ENCODE measurements at regions not wholly inside any gene's neighbourhood (a gene's known extent, or its start where the extent isn't known, plus 50 kb on each side); places are given as distances from the start of the nearest gene placed in this dataset.

DNA sequence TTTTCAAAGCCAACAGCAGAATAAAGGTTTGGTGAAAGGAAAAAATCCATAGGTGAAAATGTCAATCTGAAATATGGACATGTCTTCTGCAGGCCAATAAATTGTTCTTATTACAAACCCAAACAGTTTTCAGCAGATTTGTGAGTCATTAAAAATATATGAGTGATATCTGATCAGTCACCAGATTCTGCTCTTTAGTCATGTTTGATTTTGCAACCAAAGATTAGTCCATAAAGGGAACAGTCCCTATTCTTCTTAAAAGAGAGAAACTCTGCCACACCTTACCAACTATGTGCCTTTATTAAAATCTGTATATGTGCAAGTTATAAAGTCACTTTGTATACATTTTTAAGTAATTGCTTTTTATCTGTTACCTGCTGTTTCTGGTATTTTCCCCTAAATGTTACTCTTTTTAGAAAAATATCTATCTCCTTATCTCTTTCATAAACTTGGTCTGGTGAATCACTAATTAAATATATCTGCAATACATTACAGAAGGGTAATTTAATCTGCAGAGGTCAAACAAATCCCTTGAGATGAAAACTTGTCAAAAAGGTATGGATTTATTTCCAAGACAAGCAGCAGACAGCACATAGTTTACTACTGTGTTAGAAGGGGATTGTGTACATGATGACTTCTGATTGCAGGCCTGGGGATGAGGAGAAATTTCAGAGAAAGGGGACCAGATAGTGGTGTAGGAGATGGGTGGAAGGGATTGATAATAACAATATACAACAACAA lies 322.9 kb upstream of the NWD2 start:
- Histone ChIP-seq H3K27me3 (ENCODE audit: control insufficient read depth, low read length) (no peaks in the 10 kb centered on the region), H3K4me2 (ENCODE audit: low read length) (no peak overlapping the region), H3K36me3 (ENCODE audit: control insufficient read depth, low read length) (no peaks in the 10 kb centered on the region), H3K27ac (ENCODE audit: low read depth, low read length) (no peak overlapping the region), H3K4me3 (ENCODE audit: low read length) (no peak overlapping the region), H3K4me1 (ENCODE audit: control insufficient read depth, low read length) (no peaks in the 10 kb centered on the region), H3K79me2 (ENCODE audit: control insufficient read depth, low read length) (no peaks in the 10 kb centered on the region), H4K20me1 (ENCODE audit: control insufficient read depth, insufficient read depth, low read depth, low read length) (no peaks in the 10 kb centered on the region), H3F3A (ENCODE audit: control insufficient read depth, insufficient read depth) (no peaks in the 10 kb centered on the region), H3K9me3 (ENCODE audit: control insufficient read depth, insufficient read depth, low read length) (no peaks in the 10 kb centered on the region), H3K9me2 (replicated peaks; ENCODE audit: control insufficient read depth, low read length) (no peaks in the 10 kb centered on the region)
- TF ChIP-seq EZH2phosphoT487 (IDR thresholded peaks at IDR 0.05; ENCODE audit: borderline replicate concordance, low read length): no peak
- TF ChIP-seq, protein P1, sequence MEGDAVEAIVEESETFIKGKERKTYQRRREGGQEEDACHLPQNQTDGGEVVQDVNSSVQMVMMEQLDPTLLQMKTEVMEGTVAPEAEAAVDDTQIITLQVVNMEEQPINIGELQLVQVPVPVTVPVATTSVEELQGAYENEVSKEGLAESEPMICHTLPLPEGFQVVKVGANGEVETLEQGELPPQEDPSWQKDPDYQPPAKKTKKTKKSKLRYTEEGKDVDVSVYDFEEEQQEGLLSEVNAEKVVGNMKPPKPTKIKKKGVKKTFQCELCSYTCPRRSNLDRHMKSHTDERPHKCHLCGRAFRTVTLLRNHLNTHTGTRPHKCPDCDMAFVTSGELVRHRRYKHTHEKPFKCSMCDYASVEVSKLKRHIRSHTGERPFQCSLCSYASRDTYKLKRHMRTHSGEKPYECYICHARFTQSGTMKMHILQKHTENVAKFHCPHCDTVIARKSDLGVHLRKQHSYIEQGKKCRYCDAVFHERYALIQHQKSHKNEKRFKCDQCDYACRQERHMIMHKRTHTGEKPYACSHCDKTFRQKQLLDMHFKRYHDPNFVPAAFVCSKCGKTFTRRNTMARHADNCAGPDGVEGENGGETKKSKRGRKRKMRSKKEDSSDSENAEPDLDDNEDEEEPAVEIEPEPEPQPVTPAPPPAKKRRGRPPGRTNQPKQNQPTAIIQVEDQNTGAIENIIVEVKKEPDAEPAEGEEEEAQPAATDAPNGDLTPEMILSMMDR (IDR thresholded peaks at IDR 0.05; ENCODE audit: low read depth, low read length, poor library complexity, severe bottlenecking): no peak

DNA sequence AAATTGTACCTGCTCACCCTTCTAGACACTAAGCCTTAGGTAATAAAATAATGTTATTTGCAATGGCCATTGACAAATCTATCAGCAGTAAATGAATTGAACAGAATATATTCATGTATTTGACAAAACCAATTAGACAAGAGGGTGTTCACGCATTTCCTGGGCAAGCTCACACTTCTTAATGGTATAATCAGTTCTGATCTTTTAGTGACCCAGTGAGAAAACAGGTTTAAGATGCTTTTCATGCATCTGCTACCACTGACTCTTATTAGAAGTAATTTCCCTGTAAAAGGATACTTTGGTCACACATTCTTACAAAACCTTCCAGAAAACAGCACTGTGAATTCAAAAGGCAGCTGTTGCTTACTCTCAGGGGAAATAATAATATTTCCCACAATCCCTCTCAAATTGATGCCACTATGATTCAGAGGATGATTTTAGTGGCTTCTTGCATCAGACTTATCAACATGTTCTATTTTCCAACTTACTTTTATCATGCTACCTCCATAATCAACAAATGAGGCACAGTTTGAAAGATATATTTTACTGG lies 313.9 kb upstream of the NWD2 start:
- Histone ChIP-seq H3K4me3 (ENCODE audit: low read length) (no peak overlapping the region), H3K79me2 (ENCODE audit: control insufficient read depth, low read length) (no peaks in the 10 kb centered on the region), H4K20me1 (ENCODE audit: control insufficient read depth, insufficient read depth, low read depth, low read length) (no peaks in the 10 kb centered on the region), H3K4me2 (ENCODE audit: low read length) (no peak overlapping the region), H3K27me3 (ENCODE audit: control insufficient read depth, low read length) (no peaks in the 10 kb centered on the region), H3K9me2 (replicated peaks; ENCODE audit: control insufficient read depth, low read length) (no peaks in the 10 kb centered on the region), H3K9me3 (ENCODE audit: control insufficient read depth, insufficient read depth, low read length) (no peaks in the 10 kb centered on the region; the same call in 1 of the 2 replicates), H3F3A (ENCODE audit: control insufficient read depth, insufficient read depth) (no peaks in the 10 kb centered on the region), H3K4me1 (ENCODE audit: control insufficient read depth, low read length) (no peaks in the 10 kb centered on the region), H3K36me3 (ENCODE audit: control insufficient read depth, low read length) (no peaks in the 10 kb centered on the region), H3K27ac (ENCODE audit: low read depth, low read length) (no peak overlapping the region)
- TF ChIP-seq, protein P1 (IDR thresholded peaks at IDR 0.05; ENCODE audit: low read depth, low read length, poor library complexity, severe bottlenecking): no peak

DNA sequence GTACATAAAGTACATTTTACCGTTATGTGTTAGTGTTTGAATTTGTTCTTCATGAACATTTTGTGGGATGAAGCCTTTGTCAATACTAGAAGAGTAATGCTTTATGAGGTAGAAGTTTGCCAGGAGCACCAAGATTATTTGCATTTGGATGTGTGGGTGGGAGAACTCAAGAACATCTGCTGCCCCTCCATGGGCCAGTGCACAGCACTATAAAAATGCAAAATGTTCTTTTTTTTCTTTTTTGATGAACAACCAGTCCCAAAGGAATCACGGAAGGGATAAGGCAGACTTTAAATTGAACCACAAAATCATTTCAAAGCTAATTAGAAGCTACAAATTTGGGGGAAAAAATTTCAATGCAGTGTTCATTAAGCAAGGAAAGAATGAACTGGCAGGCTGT lies 300.3 kb upstream of the NWD2 start:
- Histone ChIP-seq H3K4me3 (ENCODE audit: low read length) (no peak overlapping the region), H3K27me3 (ENCODE audit: control insufficient read depth, low read length) (no peaks in the 10 kb centered on the region), H3K36me3 (ENCODE audit: control insufficient read depth, low read length) (no peaks in the 10 kb centered on the region), H3K4me1 (ENCODE audit: control insufficient read depth, low read length) (no peaks in the 10 kb centered on the region), H3K9me3 (ENCODE audit: control insufficient read depth, insufficient read depth, low read length) (no peaks in the 10 kb centered on the region), H3K79me2 (ENCODE audit: control insufficient read depth, low read length) (no peaks in the 10 kb centered on the region), H4K20me1 (ENCODE audit: control insufficient read depth, insufficient read depth, low read depth, low read length) (no peaks in the 10 kb centered on the region), H3K9me2 (replicated peaks; ENCODE audit: control insufficient read depth, low read length) (no peaks in the 10 kb centered on the region), H3F3A (ENCODE audit: control insufficient read depth, insufficient read depth) (no peaks in the 10 kb centered on the region), H3K4me2 (ENCODE audit: low read length) (no peak overlapping the region), H3K27ac (ENCODE audit: low read depth, low read length) (no peak overlapping the region)
- TF ChIP-seq, protein P1 (IDR thresholded peaks at IDR 0.05; ENCODE audit: low read depth, low read length, poor library complexity, severe bottlenecking): no peak
- no peak for TF ChIP-seq EZH2phosphoT487 (IDR thresholded peaks at IDR 0.05; ENCODE audit: borderline replicate concordance, low read length)
